Heart left ventricle (tissue), 16 donors: ENCODE measurements at regions not wholly inside any gene's neighbourhood (a gene's known extent, or its start where the extent isn't known, plus 50 kb on each side); places are given as distances from the start of the nearest gene placed in this dataset.

Source experiments
- ATAC-seq, 4 donors: fragments of 200-7000 bp; cut with Tn5 transposase; one replicate each; pipeline ENCODE4 v1.9.1; 2020 to 2022; ENCODE audit warnings: moderate library complexity in 4 of 4, mild to moderate bottlenecking in 3 of 4, moderate number of reproducible peaks in 1 of 4
- DNase-seq, 5 donors: peaks; one replicate each; pipeline ENCODE4 v3.0.0-alpha.2; 2020
- H3K27ac ChIP-seq, 12 donors: fragments of 200-600 bp; sonication (generic) in 4 of 12; one replicate each; pipeline versions ENCODE4 v1.5.0 to v1.8.0; 2016 to 2022; ENCODE audit warnings: mild to moderate bottlenecking in 2 of 12
- H3K27me3 ChIP-seq, 9 donors: fragments of 200-600 bp; sonication (generic) in 2 of 9; one replicate each; pipeline versions ENCODE4 v1.5.1 to v1.8.0; 2016 to 2022; ENCODE audit warnings: mild to moderate bottlenecking in 3 of 9
- H3K36me3 ChIP-seq, 9 donors: fragments of 200-600 bp; sonication (generic) in 2 of 9; one replicate each; pipeline versions ENCODE4 v1.5.0 to v1.8.0; 2018 to 2022; ENCODE audit warnings: mild to moderate bottlenecking in 2 of 9
- H3K4me1 ChIP-seq, 12 donors: fragments of 200-600 bp; sonication (generic) in 4 of 12; one replicate each; pipeline versions ENCODE4 v1.5.0 to v1.8.0; 2016 to 2022; ENCODE audit warnings: mild to moderate bottlenecking in 3 of 12
- H3K4me3 ChIP-seq, 12 donors: fragments of 200-600 bp; sonication (generic) in 4 of 12; one replicate each; pipeline versions ENCODE4 v1.5.0 to v1.8.0; 2017 to 2022; ENCODE audit warnings: mild to moderate bottlenecking in 9 of 12, moderate library complexity in 4 of 12
- H3K9me3 ChIP-seq, 12 donors: fragments of 200-600 bp; sonication (generic) in 4 of 12; one replicate each; pipeline versions ENCODE4 v1.5.0 to v1.8.0; 2016 to 2022; ENCODE audit warnings: mild to moderate bottlenecking in 1 of 12
- POLR2A ChIP-seq, 2 donors: fragments of 450-650 bp; IDR thresholded peaks; one replicate each; pipeline ENCODE4 v1.6.1; 2017; ENCODE audit warnings: antibody characterized with exemption in 2 of 2, mild to moderate bottlenecking in 2 of 2, moderate library complexity in 2 of 2
- WGBS, 4 donors: extraction: QIAGEN DNeasy Blood & Tissue Kit in 2 of 4; methylation state at CpG; one replicate each; pipeline versions ENCODE4 v1.1.5 to v1.1.7; 2013 to 2018; 5-methylcytosine and 5-hydroxymethylcytosine counted together
- intact Hi-C, 10 donors: fragments of 100-400 bp; cut with DNase I; formaldehyde crosslinking; loops; one replicate each; pipeline versions ENCODE4 v1.11.1 to v1.14.2; 2022
- TF ChIP-seq, protein P1 (sequence below), 12 donors: fragments of 200-600 bp; sonication (generic) in 4 of 12; IDR thresholded peaks; one replicate each; pipeline versions ENCODE4 v1.5.0 to v1.8.0; 2018 to 2022; ENCODE audit warnings: antibody characterized with exemption in 12 of 12, mild to moderate bottlenecking in 5 of 12
- donor health status: ischemic (EF 13 %, LVEDD 7.1; RV severe dilation, severe dysfunction).
- donor health status: healthy with polysubstance abuse.
- donor health status: DM: no; HTN: yes; CAD: no.
- donor health status: DM: no; HTN: no; CAD: no.
- donor health status: ischemic (EF 25% LVEDD 6.9; RV normal size, moderate dysfunction).
- donor health status: ischemic (EF 25% LVEDD 5.7; RV mildly dilated, moderate dysfunction).
- donor health status: healthy.
- donor health status: DM: yes; HTN: yes; CAD: no.
- donor health status: ischemic (EF 35%, LVEDD 5.7; RV mildly dilated, moderate dysfunction).
- donor health status: nonischemic (EF 11% LVEDD 7.7; RV severe dilation, severe dysfunction).
- donor health status: DM: yes; HTN: yes; CAD: no.
- donor health status: PGD.
- donor health status: ischemic (EF 29% LVEDD 5.4; RV normal size, mild dysfunction).
- donor health status: nonischemic (EF 23%, LVEDD 6.1; RV moderate dilation, normal function).

DNA sequence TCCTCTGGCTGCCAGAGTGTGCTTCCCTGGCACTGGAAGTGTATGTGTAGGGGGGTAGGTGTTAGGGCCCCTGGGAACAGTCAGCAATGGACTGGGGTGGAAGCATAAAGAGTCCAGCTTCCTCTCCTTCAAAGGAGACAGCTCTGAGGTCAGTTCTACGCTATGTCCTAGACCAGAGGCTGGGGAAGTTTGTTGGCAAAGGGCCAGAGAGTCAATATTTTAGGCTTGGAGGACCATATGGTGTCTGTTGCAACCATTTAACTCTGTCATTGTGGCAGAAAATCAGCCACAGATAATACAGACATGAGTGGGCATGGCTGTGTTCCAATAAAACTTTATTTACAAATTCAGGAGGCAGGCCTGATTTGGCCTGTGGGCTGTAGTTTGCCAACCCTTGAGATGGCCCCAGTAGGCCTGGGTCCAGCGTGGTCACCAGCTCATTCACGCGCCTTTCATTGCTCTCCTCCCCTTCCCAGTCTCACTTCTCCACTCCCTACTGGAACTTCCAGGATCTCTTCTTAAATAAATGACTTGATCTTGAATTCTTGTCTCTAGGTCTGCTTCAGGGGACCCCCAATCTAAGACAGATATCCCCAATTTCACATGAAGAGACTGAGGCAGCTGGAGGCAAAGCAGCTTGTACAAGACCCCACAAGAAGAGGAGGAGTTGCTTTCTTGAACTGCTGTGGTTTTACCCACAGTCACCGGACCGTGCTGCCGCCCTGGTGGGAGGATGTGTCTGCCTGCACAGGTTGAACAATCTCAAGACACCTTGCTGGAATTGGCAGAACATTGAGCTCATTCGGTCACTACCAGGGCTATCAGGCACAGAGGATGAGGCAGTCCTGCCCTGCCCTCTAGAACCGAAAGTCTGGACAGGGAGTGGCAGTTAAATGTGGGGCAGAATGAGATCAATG is 162.4 kb upstream of the POU3F1 start:
- H3K9me3 ChIP-seq: no peaks in the 10 kb centered on the region
- H3K36me3 ChIP-seq: no peaks in the 10 kb centered on the region
- peaks cover 0 to 8% (median 0%) of the 10 kb centered on the region in 9 donors for H3K27me3 ChIP-seq
- no peak overlapping the region for H3K4me3 ChIP-seq
- TF ChIP-seq, protein P1, sequence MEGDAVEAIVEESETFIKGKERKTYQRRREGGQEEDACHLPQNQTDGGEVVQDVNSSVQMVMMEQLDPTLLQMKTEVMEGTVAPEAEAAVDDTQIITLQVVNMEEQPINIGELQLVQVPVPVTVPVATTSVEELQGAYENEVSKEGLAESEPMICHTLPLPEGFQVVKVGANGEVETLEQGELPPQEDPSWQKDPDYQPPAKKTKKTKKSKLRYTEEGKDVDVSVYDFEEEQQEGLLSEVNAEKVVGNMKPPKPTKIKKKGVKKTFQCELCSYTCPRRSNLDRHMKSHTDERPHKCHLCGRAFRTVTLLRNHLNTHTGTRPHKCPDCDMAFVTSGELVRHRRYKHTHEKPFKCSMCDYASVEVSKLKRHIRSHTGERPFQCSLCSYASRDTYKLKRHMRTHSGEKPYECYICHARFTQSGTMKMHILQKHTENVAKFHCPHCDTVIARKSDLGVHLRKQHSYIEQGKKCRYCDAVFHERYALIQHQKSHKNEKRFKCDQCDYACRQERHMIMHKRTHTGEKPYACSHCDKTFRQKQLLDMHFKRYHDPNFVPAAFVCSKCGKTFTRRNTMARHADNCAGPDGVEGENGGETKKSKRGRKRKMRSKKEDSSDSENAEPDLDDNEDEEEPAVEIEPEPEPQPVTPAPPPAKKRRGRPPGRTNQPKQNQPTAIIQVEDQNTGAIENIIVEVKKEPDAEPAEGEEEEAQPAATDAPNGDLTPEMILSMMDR (IDR thresholded peaks at IDR 0.05): no peak
- no peak for TF ChIP-seq POLR2A (IDR thresholded peaks at IDR 0.05)
- WGBS, 4 donors: 84 to 92% (median 87%) methylated on average over 9 of the region's 9 CpGs
- intact Hi-C loops: no loop called here
- H3K4me1 ChIP-seq: peaks cover 0 to 6% (median 0%) of the 10 kb centered on the region in 12 donors
- ATAC-seq (no peak), DNase-seq (no peak)
- H3K27ac ChIP-seq: no peak overlapping the region

DNA sequence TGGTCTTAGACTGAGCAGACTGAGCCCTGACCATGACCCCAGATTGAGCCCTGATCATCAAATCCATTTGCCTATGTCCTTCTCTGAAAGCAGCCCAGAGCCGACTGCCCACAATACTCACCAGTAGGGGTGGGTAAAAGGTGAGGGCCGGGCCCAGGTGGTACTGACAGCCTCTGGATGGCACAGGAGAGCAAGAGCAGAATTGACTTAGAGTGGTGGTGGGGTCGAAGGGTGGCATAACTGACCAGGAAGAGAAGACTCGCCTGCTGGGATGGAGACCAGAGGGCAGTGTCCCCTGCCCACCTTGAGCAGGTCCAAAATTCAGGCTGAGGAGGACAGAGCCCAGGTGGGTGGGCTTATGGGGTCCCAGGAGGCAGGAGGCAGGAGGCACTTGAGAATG is 161.3 kb upstream of the POU3F1 start:
- Histone ChIP-seq H3K36me3 (no peaks in the 10 kb centered on the region), H3K9me3 (no peaks in the 10 kb centered on the region), H3K27ac (no peak overlapping the region), H3K4me3 (no peak overlapping the region), H3K27me3 (peaks cover 0 to 2% (median 0%) of the 10 kb centered on the region in 9 donors), H3K4me1 (peaks cover 0 to 6% (median 0%) of the 10 kb centered on the region in 12 donors)
- intact Hi-C loops: no loop called here
- DNase-seq: no peak
- TF ChIP-seq, protein P1 (IDR thresholded peaks at IDR 0.05): no peak
- TF ChIP-seq POLR2A (IDR thresholded peaks at IDR 0.05): no peak
- ATAC-seq: no peak
- whole genome bisulfite sequencing, 4 donors: 84 to 98% (median 95%) methylated on average over 4 of the region's 4 CpGs

DNA sequence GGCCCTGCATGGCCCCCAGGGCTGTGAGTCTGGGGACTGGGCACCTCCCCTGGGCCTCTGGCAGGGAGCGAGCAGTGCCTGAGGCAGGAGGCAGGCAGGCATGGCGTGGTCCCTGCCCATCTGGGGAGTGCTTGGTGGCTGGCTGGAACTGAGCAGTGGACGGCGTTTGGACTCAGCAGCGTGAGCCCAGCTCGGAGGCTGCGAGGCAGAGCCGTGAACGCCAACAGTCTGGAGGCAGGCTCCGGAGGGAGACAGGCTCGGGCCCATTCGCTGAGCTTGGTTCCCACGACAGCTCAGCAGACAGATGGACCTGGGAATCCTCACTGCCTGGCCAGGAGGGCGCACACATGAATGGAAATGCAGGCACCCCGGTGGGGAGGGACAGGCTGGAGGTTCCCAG is 160.7 kb upstream of the POU3F1 start:
- no peak overlapping the region for H3K27ac ChIP-seq
- TF ChIP-seq POLR2A (IDR thresholded peaks at IDR 0.05): no peak
- TF ChIP-seq, protein P1 (IDR thresholded peaks at IDR 0.05): no peak
- intact Hi-C loops: no loop called here
- ATAC-seq (no peak), DNase-seq (no peak)
- H3K9me3 ChIP-seq: no peaks in the 10 kb centered on the region
- WGBS, 4 donors: 86 to 95% (median 90%) methylated on average over 14 to 15 of the region's 15 CpGs
- no peaks in the 10 kb centered on the region for H3K36me3 ChIP-seq
- peaks cover 0 to 6% (median 0%) of the 10 kb centered on the region in 9 donors for H3K27me3 ChIP-seq
- H3K4me1 ChIP-seq: peaks cover 0 to 6% (median 0%) of the 10 kb centered on the region in 12 donors
- H3K4me3 ChIP-seq: no peak overlapping the region

DNA sequence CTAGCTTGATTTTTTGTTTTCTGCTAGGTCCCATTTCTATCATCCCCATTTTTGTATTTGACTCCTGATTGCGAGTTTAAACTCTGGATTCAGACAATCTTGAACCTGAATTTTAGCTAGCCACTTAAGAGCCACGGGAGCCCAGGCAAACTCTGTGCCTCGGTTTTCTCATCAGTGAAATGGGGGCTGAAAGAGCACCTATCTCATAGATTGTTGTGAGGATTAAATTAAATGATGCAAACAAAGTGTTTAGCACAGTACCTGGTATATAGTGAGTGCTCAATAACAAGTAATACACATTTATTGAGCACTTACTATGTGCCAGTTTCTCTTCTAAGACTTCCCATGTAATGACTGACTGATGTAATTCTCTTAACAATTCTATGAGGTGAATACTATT is 158.1 kb upstream of the POU3F1 start:
- ATAC-seq (no peak), DNase-seq (no peak)
- Histone ChIP-seq H3K27me3 (peaks cover 0 to 6% (median 0%) of the 10 kb centered on the region in 9 donors), H3K9me3 (peaks cover 0 to 16% (median 7%) of the 10 kb centered on the region in 12 donors), H3K4me3 (no peak overlapping the region), H3K36me3 (no peaks in the 10 kb centered on the region), H3K27ac (no peak overlapping the region), H3K4me1 (no peaks in the 10 kb centered on the region)
- no peak for TF ChIP-seq POLR2A (IDR thresholded peaks at IDR 0.05)
- TF ChIP-seq, protein P1 (IDR thresholded peaks at IDR 0.05): no peak
- 83 to 91% (median 86%) methylated on average over 3 of the region's 3 CpGs for WGBS, 4 donors
- intact Hi-C loops: no loop called here
